ENCODE measurements at regions not wholly inside any gene's neighbourhood (a gene's known extent, or its start where the extent isn't known, plus 50 kb on each side); places are given as distances from the start of the nearest gene placed in this dataset.

- no peak overlapping the region for H3K9ac ChIP-seq (ENCODE audit: insufficient read depth, low read depth, low read length)
- DNase-seq (ENCODE audit: low spot score) (no peak), FAIRE-seq (no peak), ATAC-seq (no peak)
- no peaks in the 10 kb centered on the region for H4K20me1 ChIP-seq (ENCODE audit: insufficient read depth, low read length)
- H3K36me3 ChIP-seq (replicated peaks in 1 of 2; ENCODE audit: control insufficient read depth in 1 of 2, insufficient read depth in 2 of 2, low read length in 2 of 2): no peaks in the 10 kb centered on the region
- H3K4me2 ChIP-seq (ENCODE audit: low read depth, low read length): no peak overlapping the region
- BruUV-seq (replicated peaks): no TSS peak
- H3K9me3 ChIP-seq (ENCODE audit: low read length): no peaks in the 10 kb centered on the region
- no peaks in the 10 kb centered on the region for H3K4me1 ChIP-seq (ENCODE audit: insufficient read depth, low read length)
- WGBS (ENCODE audit: low lambda C conversion rate): 5% methylated on average over 3 of the region's 3 CpGs
- in situ Hi-C loops (cut with HindIII; ENCODE audit: extremely low pct_ligation_motif_present, low pct_unique_long_range_greater_than_20kb): no loop called here
- no peaks in the 10 kb centered on the region for H3K79me2 ChIP-seq (ENCODE audit: insufficient read depth, low read length)
- intact Hi-C loops (cut with micrococcal nuclease; ENCODE audit: unreplicated experiment): no loop called here
- H3K27me3 ChIP-seq (ENCODE audit: control insufficient read depth in 1 of 2, insufficient read depth in 2 of 2, low read length in 2 of 2): no peaks in the 10 kb centered on the region
- POLR2A ChIA-PET: no interaction called here
- H3K27ac ChIP-seq (ENCODE audit: extremely low read length, insufficient read depth, low read length): no peak overlapping the region
- no peak for TF ChIP-seq GTF3A (CRISPR knock-in tag; conservative IDR thresholded peaks at IDR 0.05)
- TF ChIP-seq SETDB1 (CRISPR knock-in tag; IDR thresholded peaks at IDR 0.05; ENCODE audit: borderline replicate concordance): no peak
- CTCF ChIA-PET (ENCODE audit: low intra/inter-chr PET ratio, low total read pairs): no interaction called here
- no peak overlapping the region for H2AFZ ChIP-seq (ENCODE audit: low read length)
- H3K4me3 ChIP-seq (replicated peaks in 1 of 3; ENCODE audit: insufficient read depth in 1 of 3, low read depth in 2 of 3, low read length in 3 of 3): no peak overlapping the region
These were observed 473.7 kb upstream of the ISX start for GRCh38 chr22:34592123-34592740.

DNA sequence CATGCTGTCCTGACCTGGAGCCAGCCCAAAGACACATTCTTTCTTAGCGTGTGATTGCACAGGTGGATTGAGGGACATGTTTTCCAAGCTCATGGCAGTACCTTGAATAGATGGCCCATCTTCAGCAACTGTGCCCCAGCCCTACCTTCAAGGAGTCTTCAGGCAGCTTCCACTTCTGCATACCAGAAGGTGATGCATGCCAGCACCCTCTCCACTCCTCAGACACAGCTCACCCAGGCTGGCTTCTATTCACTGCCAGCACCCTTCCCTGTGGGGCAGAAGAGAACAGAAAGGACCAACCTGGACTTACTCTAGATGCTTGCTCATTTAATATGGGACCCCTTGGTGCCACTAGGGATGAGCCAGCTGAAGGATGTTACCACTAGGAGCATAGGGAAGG lies 466.4 kb upstream of the ISX start:
- POLR2A ChIA-PET: no interaction called here
- CTCF ChIA-PET (ENCODE audit: low intra/inter-chr PET ratio, low total read pairs): no interaction called here
- intact Hi-C loops (cut with micrococcal nuclease; ENCODE audit: unreplicated experiment): no loop called here

More for the DNA sequence above, 466.4 kb upstream of the ISX start:
- FAIRE-seq (no peak), ATAC-seq (no peak), DNase-seq (ENCODE audit: low spot score) (no peak)
- no peaks in the 10 kb centered on the region for H4K20me1 ChIP-seq (ENCODE audit: insufficient read depth, low read length)
- TF ChIP-seq MEIS2 (CRISPR knock-in tag; IDR thresholded peaks at IDR 0.05): no peak
- no peak for TF ChIP-seq PRMT3 (CRISPR knock-in tag; IDR thresholded peaks at IDR 0.05; ENCODE audit: borderline replicate concordance, low read depth)
- no peak for TF ChIP-seq THAP8 (CRISPR knock-in tag; IDR thresholded peaks at IDR 0.05; ENCODE audit: borderline replicate concordance)
- no peak for TF ChIP-seq MBNL3 (CRISPR knock-in tag; conservative IDR thresholded peaks at IDR 0.05)
- no peak for TF ChIP-seq ELF3 (CRISPR knock-in tag; IDR thresholded peaks at IDR 0.05)
- TF ChIP-seq ZNF280D (CRISPR knock-in tag; IDR thresholded peaks at IDR 0.05): no peak
- no peak overlapping the region for H3K4me2 ChIP-seq (ENCODE audit: low read depth, low read length)
- no peak overlapping the region for H2AFZ ChIP-seq (ENCODE audit: low read length)
- no peaks in the 10 kb centered on the region for H3K79me2 ChIP-seq (ENCODE audit: insufficient read depth, low read length)
- H3K27me3 ChIP-seq (ENCODE audit: control insufficient read depth in 1 of 2, insufficient read depth in 2 of 2, low read length in 2 of 2): 0 out of 5 replicates have a peak, but pooled peaks cover 0 to 3% of the 10 kb centered on the region in 2 experiments
- H3K4me3 ChIP-seq (replicated peaks in 1 of 3; ENCODE audit: insufficient read depth in 1 of 3, low read depth in 2 of 3, low read length in 3 of 3): no peak overlapping the region
- 17% methylated on average over 1 of the region's 1 CpG for WGBS (ENCODE audit: low lambda C conversion rate)
- in situ Hi-C loops (cut with HindIII; ENCODE audit: extremely low pct_ligation_motif_present, low pct_unique_long_range_greater_than_20kb): no loop called here
- H3K9me3 ChIP-seq (ENCODE audit: low read length): no peaks in the 10 kb centered on the region
- H3K4me1 ChIP-seq (ENCODE audit: insufficient read depth, low read length): no peaks in the 10 kb centered on the region
- H3K9ac ChIP-seq (ENCODE audit: insufficient read depth, low read depth, low read length): no peak overlapping the region
- no peaks in the 10 kb centered on the region for H3K36me3 ChIP-seq (replicated peaks in 1 of 2; ENCODE audit: control insufficient read depth in 1 of 2, insufficient read depth in 2 of 2, low read length in 2 of 2)
- no TSS peak for BruUV-seq (replicated peaks)
- H3K27ac ChIP-seq (ENCODE audit: extremely low read length, insufficient read depth, low read length): no peak overlapping the region

Data from HepG2 (cell line).